ENCODE measurements at regions not wholly inside any gene's neighbourhood (a gene's known extent, or its start where the extent isn't known, plus 50 kb on each side); places are given as distances from the start of the nearest gene placed in this dataset.

DNA sequence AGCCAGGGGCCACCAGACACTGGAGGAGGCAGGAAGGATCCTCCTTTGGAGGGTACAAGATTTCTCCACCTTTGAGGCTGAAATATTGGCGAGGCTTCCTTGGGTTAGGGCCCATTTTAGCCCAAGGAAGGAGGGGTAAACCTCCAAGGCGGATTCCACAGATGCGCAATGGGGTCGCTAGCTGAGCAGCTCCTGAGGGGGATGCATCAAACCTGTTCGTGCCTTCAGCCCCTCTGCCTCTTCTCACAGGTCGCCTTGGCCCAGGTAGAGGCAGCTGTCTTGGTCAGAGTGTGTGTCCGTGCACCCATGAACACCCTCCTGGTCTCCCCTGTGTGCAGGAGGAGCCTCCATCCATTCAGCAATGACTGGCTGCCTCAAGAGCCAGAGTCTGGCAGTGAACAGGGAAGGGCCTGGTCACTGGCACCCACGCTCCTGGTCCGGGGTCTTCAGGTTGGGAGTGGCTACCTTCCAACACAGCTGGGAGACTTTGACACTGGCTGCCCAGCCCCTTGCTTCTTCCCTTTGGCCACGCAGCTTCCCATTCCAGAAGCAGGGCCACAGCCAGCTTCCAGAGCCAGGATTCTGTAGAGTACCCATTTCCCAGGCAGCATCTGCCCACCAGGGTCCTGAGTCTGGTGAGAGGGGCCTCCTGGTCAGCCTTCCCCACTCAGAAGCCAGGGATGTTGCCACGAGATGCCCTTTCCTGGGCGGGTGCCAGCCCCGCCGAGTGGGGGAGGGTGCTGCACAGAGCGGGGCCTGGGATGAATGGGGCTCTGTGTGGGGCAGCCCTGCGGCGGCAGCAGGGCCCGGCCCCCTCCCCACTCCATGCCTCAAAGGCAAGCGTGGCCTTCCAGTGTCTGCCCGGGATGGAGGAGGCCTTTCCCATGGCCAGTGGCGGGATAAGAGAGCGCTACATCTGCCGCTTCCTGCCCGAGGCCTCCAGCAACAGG lies 95.8 kb upstream of the GPC1 start:
- no peak overlapping the region for H3K4me3 Mint-ChIP-seq
- H3K27ac Mint-ChIP-seq = no peak overlapping the region
- no peaks in the 10 kb centered on the region for H3K9me3 Mint-ChIP-seq
- no peaks in the 10 kb centered on the region for H3K4me1 Mint-ChIP-seq (ENCODE audit: low read depth)
- H3K36me3 Mint-ChIP-seq (ENCODE audit: low read depth) = no peaks in the 10 kb centered on the region
- H3K27me3 Mint-ChIP-seq = peaks cover 19% of the 10 kb centered on the region

GRCh38 chr2:240340361-240340761 lies 95.1 kb upstream of the GPC1 start:
- H3K4me1 Mint-ChIP-seq (ENCODE audit: low read depth) = no peaks in the 10 kb centered on the region
- no peaks in the 10 kb centered on the region for H3K9me3 Mint-ChIP-seq
- no peak overlapping the region for H3K27ac Mint-ChIP-seq
- peaks cover 19% of the 10 kb centered on the region for H3K27me3 Mint-ChIP-seq
- H3K36me3 Mint-ChIP-seq (ENCODE audit: low read depth) = no peaks in the 10 kb centered on the region
- no peak overlapping the region for H3K4me3 Mint-ChIP-seq

DNA sequence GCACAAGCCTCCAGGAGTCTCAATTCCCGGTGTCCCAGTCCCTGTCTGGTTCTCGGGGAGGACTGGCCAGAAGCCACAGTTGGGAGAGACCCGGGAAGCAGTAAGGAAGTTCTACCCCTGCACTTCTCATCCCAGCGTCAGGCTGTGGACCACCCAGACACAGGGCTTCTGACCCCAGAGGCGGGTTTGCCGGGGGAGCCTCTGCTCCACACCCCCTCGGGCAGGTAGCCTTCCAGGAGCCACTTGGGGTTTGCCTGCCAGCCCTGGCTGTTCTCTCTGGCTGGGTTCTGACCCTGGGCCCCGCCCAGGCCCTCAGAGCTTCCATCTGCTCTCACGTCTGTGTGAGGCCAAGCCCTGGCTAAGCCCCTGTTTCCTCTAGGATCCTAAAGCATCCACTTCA lies 94.4 kb upstream of the GPC1 start:
- H3K9me3 Mint-ChIP-seq = no peaks in the 10 kb centered on the region
- H3K27ac Mint-ChIP-seq = no peak overlapping the region
- H3K4me1 Mint-ChIP-seq (ENCODE audit: low read depth) = no peaks in the 10 kb centered on the region
- H3K4me3 Mint-ChIP-seq = no peak overlapping the region
- peaks cover 16% of the 10 kb centered on the region for H3K27me3 Mint-ChIP-seq
- H3K36me3 Mint-ChIP-seq (ENCODE audit: low read depth) = no peaks in the 10 kb centered on the region

DNA sequence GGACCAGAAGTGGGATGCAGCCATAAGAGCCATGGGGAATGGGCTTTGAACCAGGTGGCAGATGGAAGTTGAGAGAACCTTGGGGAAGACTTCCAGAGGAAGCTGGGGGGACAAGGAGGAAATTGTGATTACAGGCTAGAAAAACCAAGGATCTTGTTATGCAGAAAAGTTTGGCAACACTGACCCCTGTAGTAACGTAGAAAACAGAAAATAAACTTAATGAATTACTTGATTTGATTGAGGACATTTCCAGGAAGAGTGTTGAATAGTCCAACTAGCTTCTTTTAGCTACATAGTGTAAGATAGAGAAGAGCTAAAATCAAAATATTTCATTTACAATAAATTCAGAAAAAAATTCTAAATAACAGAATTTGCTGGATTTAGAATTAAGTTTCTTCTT lies 91.9 kb upstream of the GPC1 start:
- no peak overlapping the region for H3K27ac Mint-ChIP-seq
- H3K4me3 Mint-ChIP-seq = no peak overlapping the region
- H3K9me3 Mint-ChIP-seq = no peaks in the 10 kb centered on the region
- no peaks in the 10 kb centered on the region for H3K4me1 Mint-ChIP-seq (ENCODE audit: low read depth)
- peaks cover 4% of the 10 kb centered on the region for H3K27me3 Mint-ChIP-seq
- H3K36me3 Mint-ChIP-seq (ENCODE audit: low read depth) = no peaks in the 10 kb centered on the region

DNA sequence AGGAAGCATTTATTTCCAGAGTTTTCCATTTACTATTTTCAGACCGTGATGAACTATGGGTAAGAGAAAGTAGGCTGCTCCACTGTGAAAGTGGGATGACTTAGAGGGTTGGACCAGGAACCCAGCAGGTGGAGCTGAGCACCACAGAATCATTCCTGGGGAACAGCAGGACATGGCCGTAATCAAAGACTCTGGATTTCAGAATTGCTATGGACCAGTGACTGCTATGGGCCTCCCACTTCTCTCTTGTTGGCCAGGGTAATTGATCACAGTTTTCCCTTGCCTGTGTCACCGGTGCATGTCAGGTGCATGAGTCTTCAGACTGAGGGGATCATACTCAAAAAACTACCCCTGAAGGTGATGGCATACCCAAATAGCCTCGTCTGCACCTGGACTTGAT lies 90.6 kb upstream of the GPC1 start:
- Mint-ChIP-seq H3K36me3 (ENCODE audit: low read depth) (no peaks in the 10 kb centered on the region), H3K27ac (no peak overlapping the region), H3K9me3 (no peaks in the 10 kb centered on the region), H3K27me3 (no peaks in the 10 kb centered on the region), H3K4me1 (ENCODE audit: low read depth) (no peaks in the 10 kb centered on the region), H3K4me3 (no peak overlapping the region)

- H3K9me3 Mint-ChIP-seq = no peaks in the 10 kb centered on the region
- no peaks in the 10 kb centered on the region for H3K27me3 Mint-ChIP-seq
- H3K36me3 Mint-ChIP-seq (ENCODE audit: low read depth) = no peaks in the 10 kb centered on the region
- H3K4me1 Mint-ChIP-seq (ENCODE audit: low read depth) = no peaks in the 10 kb centered on the region
- no peak overlapping the region for H3K4me3 Mint-ChIP-seq
- no peak overlapping the region for H3K27ac Mint-ChIP-seq
Measured at GRCh38 chr2:240346015-240346752, 89.3 kb upstream of the GPC1 start.

- Mint-ChIP-seq H3K9me3 (no peaks in the 10 kb centered on the region), H3K4me3 (no peak overlapping the region), H3K27ac (no peak overlapping the region), H3K27me3 (no peaks in the 10 kb centered on the region), H3K36me3 (ENCODE audit: low read depth) (no peaks in the 10 kb centered on the region), H3K4me1 (ENCODE audit: low read depth) (no peaks in the 10 kb centered on the region)
Measured at GRCh38 chr2:240346753-240347372, 88.6 kb upstream of the GPC1 start.

- Mint-ChIP-seq H3K27ac (no peak overlapping the region), H3K27me3 (no peaks in the 10 kb centered on the region), H3K9me3 (no peaks in the 10 kb centered on the region), H3K4me1 (ENCODE audit: low read depth) (no peaks in the 10 kb centered on the region), H3K4me3 (no peak overlapping the region), H3K36me3 (ENCODE audit: low read depth) (no peaks in the 10 kb centered on the region)
Measured at GRCh38 chr2:240347373-240347940, 88.0 kb upstream of the GPC1 start.

GRCh38 chr2:240347949-240348500 lies 87.4 kb upstream of the GPC1 start:
- H3K36me3 Mint-ChIP-seq (ENCODE audit: low read depth) = no peaks in the 10 kb centered on the region
- H3K4me1 Mint-ChIP-seq (ENCODE audit: low read depth) = no peaks in the 10 kb centered on the region
- no peak overlapping the region for H3K4me3 Mint-ChIP-seq
- no peaks in the 10 kb centered on the region for H3K27me3 Mint-ChIP-seq
- H3K9me3 Mint-ChIP-seq = no peaks in the 10 kb centered on the region
- no peak overlapping the region for H3K27ac Mint-ChIP-seq

GRCh38 chr2:240348522-240348921 lies 86.9 kb upstream of the GPC1 start:
- Mint-ChIP-seq H3K27me3 (no peaks in the 10 kb centered on the region), H3K4me1 (ENCODE audit: low read depth) (no peaks in the 10 kb centered on the region), H3K4me3 (no peak overlapping the region), H3K36me3 (ENCODE audit: low read depth) (no peaks in the 10 kb centered on the region), H3K27ac (no peak overlapping the region), H3K9me3 (no peaks in the 10 kb centered on the region)

DNA sequence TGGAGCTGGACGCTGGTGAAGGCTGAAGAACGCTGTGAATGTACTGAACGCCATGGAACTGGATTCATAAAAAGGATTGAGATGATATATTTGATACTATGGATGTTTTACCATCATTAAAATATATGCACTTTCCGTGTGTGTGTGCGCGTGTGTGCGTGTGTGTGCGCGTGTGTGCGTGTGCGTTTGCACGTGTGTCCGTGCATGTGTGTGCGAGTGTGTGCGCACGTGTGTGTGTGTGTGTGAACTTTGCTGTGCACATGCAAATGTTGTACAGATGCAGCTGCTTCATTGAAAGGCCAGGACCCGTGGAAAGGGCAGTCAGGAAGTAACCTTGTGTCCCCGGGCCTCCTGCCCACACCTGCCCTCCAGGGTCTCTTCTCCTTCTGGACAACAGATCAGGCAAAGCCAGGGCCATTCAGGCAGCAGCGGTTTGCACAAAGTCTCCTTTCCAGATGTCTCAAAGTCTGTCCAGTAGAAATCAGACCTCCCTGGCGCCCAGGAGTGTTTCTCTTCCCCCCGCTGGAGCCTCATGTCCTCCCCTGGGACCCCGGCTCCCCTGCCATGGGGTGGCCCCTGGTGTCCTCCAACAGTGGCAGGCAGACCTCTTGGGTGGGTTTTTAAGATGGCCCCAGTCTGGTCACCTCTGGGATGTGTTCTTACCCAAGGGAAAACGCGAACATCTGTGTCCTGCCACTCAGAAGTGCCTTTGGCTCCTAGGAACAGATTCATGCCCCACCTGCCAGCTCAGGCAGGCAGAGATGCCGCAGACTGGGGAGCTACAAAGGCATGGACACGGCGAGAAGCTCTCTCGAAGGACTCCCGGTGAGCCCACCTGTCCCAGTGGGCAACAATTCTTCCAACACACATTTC lies 86.1 kb upstream of the GPC1 start:
- no peaks in the 10 kb centered on the region for H3K4me1 Mint-ChIP-seq (ENCODE audit: low read depth)
- no peaks in the 10 kb centered on the region for H3K36me3 Mint-ChIP-seq (ENCODE audit: low read depth)
- H3K4me3 Mint-ChIP-seq = no peak overlapping the region
- no peak overlapping the region for H3K27ac Mint-ChIP-seq
- H3K9me3 Mint-ChIP-seq = no peaks in the 10 kb centered on the region
- no peaks in the 10 kb centered on the region for H3K27me3 Mint-ChIP-seq

DNA sequence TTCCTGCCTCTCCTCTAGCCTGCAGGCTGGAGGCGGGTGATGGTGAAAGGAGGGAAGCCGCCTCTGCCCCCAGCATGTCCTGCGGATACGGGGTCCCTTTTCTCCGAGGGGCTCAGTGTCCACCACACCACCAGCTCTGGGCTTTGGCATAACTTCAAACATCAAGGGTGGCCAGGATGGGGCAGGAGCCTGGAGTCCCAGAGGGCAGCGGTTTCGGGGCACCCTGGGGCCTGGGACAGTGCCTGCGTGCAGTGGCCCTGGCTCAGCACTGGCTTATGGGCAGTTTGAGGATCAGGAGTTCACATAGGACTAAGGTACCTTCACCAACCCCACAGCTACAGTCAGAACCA lies 85.5 kb upstream of the GPC1 start:
- Mint-ChIP-seq H3K4me3 (no peak overlapping the region), H3K9me3 (no peaks in the 10 kb centered on the region), H3K27ac (no peak overlapping the region), H3K36me3 (ENCODE audit: low read depth) (no peaks in the 10 kb centered on the region), H3K27me3 (no peaks in the 10 kb centered on the region), H3K4me1 (ENCODE audit: low read depth) (no peaks in the 10 kb centered on the region)

- no peaks in the 10 kb centered on the region for H3K27me3 Mint-ChIP-seq
- no peak overlapping the region for H3K27ac Mint-ChIP-seq
- no peaks in the 10 kb centered on the region for H3K4me1 Mint-ChIP-seq (ENCODE audit: low read depth)
- no peak overlapping the region for H3K4me3 Mint-ChIP-seq
- H3K36me3 Mint-ChIP-seq (ENCODE audit: low read depth) = no peaks in the 10 kb centered on the region
- no peaks in the 10 kb centered on the region for H3K9me3 Mint-ChIP-seq
Measured at GRCh38 chr2:240350696-240351087, 84.8 kb upstream of the GPC1 start.

- H3K27me3 Mint-ChIP-seq = no peaks in the 10 kb centered on the region
- no peaks in the 10 kb centered on the region for H3K36me3 Mint-ChIP-seq (ENCODE audit: low read depth)
- no peaks in the 10 kb centered on the region for H3K4me1 Mint-ChIP-seq (ENCODE audit: low read depth)
- H3K4me3 Mint-ChIP-seq = no peak overlapping the region
- H3K27ac Mint-ChIP-seq = no peak overlapping the region
- H3K9me3 Mint-ChIP-seq = no peaks in the 10 kb centered on the region
Measured at GRCh38 chr2:240351088-240351741, 84.2 kb upstream of the GPC1 start.
